ENCODE measurements at regions not wholly inside any gene's neighbourhood (a gene's known extent, or its start where the extent isn't known, plus 50 kb on each side); places are given as distances from the start of the nearest gene placed in this dataset.

- Mint-ChIP-seq H3K36me3 (no peaks in the 10 kb centered on the region), H3K4me3 (no peak overlapping the region), H3K27ac (no peak overlapping the region), H3K27me3 (ENCODE audit: low read depth) (peaks cover 3% of the 10 kb centered on the region), H3K4me1 (peaks cover 26% of the 10 kb centered on the region), H3K9me3 (peaks cover 3% of the 10 kb centered on the region)
- DNase-seq (ENCODE audit: low spot score in 2 of 2, unreplicated experiment in 2 of 2), result no peak
- TF ChIP-seq, protein P1, sequence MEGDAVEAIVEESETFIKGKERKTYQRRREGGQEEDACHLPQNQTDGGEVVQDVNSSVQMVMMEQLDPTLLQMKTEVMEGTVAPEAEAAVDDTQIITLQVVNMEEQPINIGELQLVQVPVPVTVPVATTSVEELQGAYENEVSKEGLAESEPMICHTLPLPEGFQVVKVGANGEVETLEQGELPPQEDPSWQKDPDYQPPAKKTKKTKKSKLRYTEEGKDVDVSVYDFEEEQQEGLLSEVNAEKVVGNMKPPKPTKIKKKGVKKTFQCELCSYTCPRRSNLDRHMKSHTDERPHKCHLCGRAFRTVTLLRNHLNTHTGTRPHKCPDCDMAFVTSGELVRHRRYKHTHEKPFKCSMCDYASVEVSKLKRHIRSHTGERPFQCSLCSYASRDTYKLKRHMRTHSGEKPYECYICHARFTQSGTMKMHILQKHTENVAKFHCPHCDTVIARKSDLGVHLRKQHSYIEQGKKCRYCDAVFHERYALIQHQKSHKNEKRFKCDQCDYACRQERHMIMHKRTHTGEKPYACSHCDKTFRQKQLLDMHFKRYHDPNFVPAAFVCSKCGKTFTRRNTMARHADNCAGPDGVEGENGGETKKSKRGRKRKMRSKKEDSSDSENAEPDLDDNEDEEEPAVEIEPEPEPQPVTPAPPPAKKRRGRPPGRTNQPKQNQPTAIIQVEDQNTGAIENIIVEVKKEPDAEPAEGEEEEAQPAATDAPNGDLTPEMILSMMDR (IDR thresholded peaks at IDR 0.05; ENCODE audit: unreplicated experiment), result no peak
Observed at GRCh38 chr5:61738446-61738845, 406.4 kb downstream of the ZSWIM6 start.

DNA sequence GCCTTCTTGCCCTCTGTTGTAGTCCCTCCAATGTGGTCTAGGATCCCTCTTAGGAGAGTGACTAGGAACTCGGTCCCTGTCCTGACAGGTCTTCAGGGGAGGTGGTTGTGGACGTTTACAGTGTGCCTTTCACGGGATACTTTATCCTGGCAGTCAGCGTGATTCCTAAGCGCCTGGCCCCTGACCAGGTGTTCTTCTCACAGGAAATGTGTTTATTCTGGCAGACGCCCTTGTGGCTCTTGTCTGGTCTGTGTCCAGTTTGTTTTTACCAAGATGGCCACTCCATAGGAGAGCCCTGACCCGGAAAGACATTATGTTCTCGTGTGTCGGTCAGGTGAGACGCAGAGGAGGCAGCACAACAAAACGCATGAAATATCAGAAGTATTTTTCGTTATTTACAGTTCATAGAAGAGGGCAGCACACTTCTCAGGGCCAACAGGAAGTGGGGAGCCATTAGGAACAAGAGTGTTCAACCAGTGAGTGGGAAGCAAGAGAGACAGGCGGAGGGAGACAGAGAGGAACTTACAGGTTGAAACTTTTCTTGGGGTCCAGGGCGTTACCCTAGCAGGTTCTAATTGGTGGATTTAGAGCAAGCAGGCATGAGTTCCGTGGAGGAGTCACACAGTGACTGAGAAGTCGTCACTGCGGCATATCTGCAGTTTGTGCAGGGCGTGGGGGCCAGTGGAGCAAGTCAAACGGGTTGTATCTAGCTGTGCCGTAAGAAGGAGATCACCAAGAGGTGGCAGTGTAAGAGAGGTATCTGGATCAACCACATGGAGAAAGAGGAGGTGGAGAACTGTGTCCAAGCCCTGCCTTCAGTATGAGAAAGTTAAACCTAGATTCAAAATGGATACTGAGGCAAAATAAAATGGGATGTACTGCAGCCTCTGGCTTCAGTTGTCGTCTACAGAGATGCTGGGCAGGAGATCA lies 412.9 kb downstream of the ZSWIM6 start:
- no peak overlapping the region for H3K27ac Mint-ChIP-seq
- TF ChIP-seq, protein P1 (IDR thresholded peaks at IDR 0.05; ENCODE audit: unreplicated experiment), result no peak
- H3K36me3 Mint-ChIP-seq, result no peaks in the 10 kb centered on the region
- H3K27me3 Mint-ChIP-seq (ENCODE audit: low read depth), result peaks cover 3% of the 10 kb centered on the region
- no peak overlapping the region for H3K4me3 Mint-ChIP-seq
- peaks cover 9% of the 10 kb centered on the region for H3K9me3 Mint-ChIP-seq
- no peak for DNase-seq (ENCODE audit: low spot score in 2 of 2, unreplicated experiment in 2 of 2)
- H3K4me1 Mint-ChIP-seq, result peaks cover 3% of the 10 kb centered on the region

GRCh38 chr5:61746831-61747575 lies 414.9 kb downstream of the ZSWIM6 start:
- Mint-ChIP-seq H3K36me3 (no peaks in the 10 kb centered on the region), H3K27me3 (ENCODE audit: low read depth) (peaks cover 8% of the 10 kb centered on the region), H3K9me3 (peaks cover 10% of the 10 kb centered on the region), H3K4me3 (no peak overlapping the region), H3K27ac (no peak overlapping the region), H3K4me1 (peaks cover 3% of the 10 kb centered on the region)
- TF ChIP-seq, protein P1 (IDR thresholded peaks at IDR 0.05; ENCODE audit: unreplicated experiment), result no peak
- DNase-seq (ENCODE audit: low spot score in 2 of 2, unreplicated experiment in 2 of 2), result no peak

GRCh38 chr5:61748121-61748520 lies 416.1 kb downstream of the ZSWIM6 start:
- H3K27me3 Mint-ChIP-seq (ENCODE audit: low read depth), result peaks cover 8% of the 10 kb centered on the region
- peaks cover 10% of the 10 kb centered on the region for H3K9me3 Mint-ChIP-seq
- H3K4me3 Mint-ChIP-seq, result no peak overlapping the region
- H3K36me3 Mint-ChIP-seq, result no peaks in the 10 kb centered on the region
- DNase-seq (ENCODE audit: low spot score in 2 of 2, unreplicated experiment in 2 of 2), result no peak
- no peak overlapping the region for H3K27ac Mint-ChIP-seq
- H3K4me1 Mint-ChIP-seq, result peaks cover 3% of the 10 kb centered on the region
- TF ChIP-seq, protein P1 (IDR thresholded peaks at IDR 0.05; ENCODE audit: unreplicated experiment), result no peak

- no peak for DNase-seq (ENCODE audit: low spot score in 2 of 2, unreplicated experiment in 2 of 2)
- no peaks in the 10 kb centered on the region for H3K36me3 Mint-ChIP-seq
- H3K27ac Mint-ChIP-seq, result no peak overlapping the region
- peaks cover 10% of the 10 kb centered on the region for H3K9me3 Mint-ChIP-seq
- H3K4me1 Mint-ChIP-seq, result peaks cover 3% of the 10 kb centered on the region
- no peak overlapping the region for H3K4me3 Mint-ChIP-seq
- TF ChIP-seq, protein P1 (IDR thresholded peaks at IDR 0.05; ENCODE audit: unreplicated experiment), result no peak
- H3K27me3 Mint-ChIP-seq (ENCODE audit: low read depth), result peaks cover 10% of the 10 kb centered on the region
Observed at GRCh38 chr5:61748651-61749050, 416.6 kb downstream of the ZSWIM6 start.

Measured in mesothelial cell of epicardium (in vitro differentiated cells).